GM18873 (cell line): ENCODE measurements at regions not wholly inside any gene's neighbourhood (a gene's known extent, or its start where the extent isn't known, plus 50 kb on each side); places are given as distances from the start of the nearest gene placed in this dataset.

Experiments
- ATAC-seq: cut with Tn5 transposase; IDR thresholded peaks from one replicate; pipeline ENCODE4 v1.9.1; 2021; ENCODE audit warnings: mild to moderate bottlenecking, moderate library complexity, moderate number of reproducible peaks; ENCODE audit not compliant: unreplicated experiment, low FRiP score

- no peak for ATAC-seq
These were observed 59.5 kb downstream of the TMEM174 start for GRCh38 chr5:73232266-73233041.

GRCh38 chr5:73231246-73231778, 58.3 kb downstream of the TMEM174 start:
- ATAC-seq = no peak

GRCh38 chr5:73230264-73231245, 57.6 kb downstream of the TMEM174 start:
- no peak for ATAC-seq

GRCh38 chr5:73229271-73229670, 56.3 kb downstream of the TMEM174 start:
- no peak for ATAC-seq

- ATAC-seq = no peak
These were observed 55.1 kb downstream of the TMEM174 start for GRCh38 chr5:73228052-73228451.
